ENCODE measurements at regions not wholly inside any gene's neighbourhood (a gene's known extent, or its start where the extent isn't known, plus 50 kb on each side); places are given as distances from the start of the nearest gene placed in this dataset.
"Not testable (repeated sequence)": the region's sequence is repeated elsewhere in the genome, so short reads cannot be mapped to it uniquely, and the experiment has no call there.

DNA sequence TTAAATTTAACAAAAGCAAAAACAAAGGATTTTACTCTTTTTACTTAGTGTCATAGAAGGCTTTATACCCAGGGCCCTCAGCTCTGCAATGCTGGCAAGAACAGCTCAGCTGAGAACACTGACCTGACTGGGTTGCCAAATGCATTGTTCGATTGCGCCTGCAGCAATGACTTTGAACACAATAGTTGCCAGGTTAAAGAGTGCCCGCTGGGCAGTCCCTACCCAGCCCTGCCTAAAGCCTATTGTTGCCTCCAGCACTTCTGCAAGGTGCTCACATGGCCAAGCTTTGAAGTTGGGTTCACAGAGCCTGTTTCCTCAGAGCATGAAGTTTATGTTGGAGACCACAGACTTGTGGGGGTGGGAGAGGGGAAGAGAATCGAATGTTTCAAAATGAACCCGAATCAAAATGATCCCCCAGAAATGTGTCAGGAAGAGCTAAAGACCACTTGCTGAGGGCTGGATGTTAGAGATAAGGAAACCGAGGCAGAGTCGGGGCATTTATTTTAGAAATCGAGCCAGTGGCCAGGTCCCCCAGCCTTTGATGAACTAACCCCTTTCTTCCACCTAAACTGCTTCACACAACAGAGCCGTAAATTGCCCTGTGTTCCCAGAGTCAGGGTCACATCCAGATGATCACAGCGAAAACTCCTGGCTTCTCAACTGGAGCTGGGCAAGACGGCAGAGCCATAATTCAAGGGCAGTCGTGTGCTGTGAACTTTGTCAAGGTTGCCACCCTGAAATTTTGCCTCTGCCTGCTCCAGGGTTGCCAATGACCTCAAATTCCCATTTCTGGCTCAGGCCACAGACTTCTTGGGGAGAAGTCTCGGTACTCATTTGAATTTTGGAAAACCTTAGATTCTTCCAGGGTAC lies 55.0 kb downstream of the FOXA2 start:
- DNase-seq (ENCODE audit: low read depth): no peak

DNA sequence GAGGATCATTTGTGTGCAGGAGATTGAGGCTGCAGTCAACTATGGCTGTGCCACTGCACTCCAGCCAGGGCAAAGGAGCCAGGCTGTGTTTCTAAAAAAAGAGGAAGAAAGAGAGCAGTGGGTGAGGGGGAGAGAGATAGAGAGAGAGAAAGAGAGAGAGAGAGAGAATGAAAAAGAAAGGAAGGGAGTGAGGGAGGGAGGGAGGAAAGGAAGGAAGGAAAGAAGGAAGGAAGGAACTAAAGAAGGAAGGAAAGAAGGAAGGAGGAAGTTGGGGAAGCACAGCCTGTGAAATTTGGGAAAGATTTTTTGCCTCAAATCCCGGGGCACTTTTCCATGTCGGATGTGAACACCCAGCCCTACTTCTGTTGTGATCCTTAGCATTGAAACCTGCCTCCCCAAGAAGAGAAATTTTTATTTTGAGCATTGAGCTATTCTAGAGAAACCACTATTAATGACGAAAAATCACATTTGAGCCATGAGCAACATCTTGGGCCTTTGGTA lies 57.8 kb downstream of the FOXA2 start:
- DNase-seq (ENCODE audit: low read depth): no peak

DNA sequence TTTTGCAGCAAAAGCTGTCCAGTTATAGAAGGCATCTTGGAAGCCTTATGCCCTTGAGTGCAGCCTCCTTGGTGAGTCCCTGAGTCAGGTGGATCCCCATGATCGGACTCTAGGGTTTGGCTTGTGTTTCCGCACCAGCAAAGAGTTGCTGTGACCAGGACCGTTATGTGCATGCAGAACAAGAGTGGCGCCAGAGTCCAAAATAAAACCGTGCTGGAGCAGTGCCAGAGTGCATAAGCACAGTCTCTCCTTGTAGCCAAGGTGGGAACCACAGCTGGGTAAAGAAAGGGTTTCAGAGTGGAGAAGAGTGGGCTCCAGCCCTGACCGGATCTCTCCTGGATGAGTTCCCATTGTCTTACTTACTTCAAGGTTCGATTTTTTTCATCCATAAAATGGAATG lies 58.6 kb downstream of the FOXA2 start:
- no peak for DNase-seq (ENCODE audit: low read depth)

DNA sequence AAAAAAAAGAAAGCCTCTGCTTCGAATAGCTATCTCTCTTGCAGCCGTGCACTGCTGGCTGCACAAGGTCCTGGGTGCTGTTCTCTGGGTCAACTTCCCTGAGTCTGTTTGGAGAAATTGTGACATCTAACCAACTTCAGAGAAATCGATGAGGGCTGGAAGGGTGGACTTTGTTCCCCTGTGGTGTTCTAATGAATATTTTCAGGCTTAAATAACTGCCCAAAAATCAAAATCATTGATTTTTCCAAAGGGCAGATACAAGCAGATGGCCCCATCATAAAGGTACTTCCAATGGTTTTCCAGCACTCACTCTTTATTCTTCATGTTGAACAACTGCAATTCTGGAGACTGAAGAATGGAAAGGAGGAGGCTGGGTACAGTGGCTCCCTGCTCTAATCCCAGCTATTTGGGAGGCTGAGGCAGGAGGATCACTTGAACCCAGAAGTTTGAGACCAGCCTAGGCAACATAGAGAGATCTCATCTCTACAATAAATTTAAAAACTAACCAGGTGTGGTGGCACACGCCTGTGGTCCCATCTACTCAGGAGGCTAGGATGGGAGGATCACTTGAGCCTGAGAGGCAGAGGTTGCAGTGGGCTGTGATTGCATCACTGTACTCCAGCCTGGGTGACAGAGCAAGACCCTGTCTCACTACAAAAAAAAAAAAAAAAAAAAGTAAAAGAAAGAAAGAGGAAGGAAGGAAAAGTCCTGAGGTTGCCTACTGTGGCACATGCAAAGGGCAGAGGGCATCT lies 59.1 kb downstream of the FOXA2 start:
- DNase-seq (ENCODE audit: low read depth): no peak

DNA sequence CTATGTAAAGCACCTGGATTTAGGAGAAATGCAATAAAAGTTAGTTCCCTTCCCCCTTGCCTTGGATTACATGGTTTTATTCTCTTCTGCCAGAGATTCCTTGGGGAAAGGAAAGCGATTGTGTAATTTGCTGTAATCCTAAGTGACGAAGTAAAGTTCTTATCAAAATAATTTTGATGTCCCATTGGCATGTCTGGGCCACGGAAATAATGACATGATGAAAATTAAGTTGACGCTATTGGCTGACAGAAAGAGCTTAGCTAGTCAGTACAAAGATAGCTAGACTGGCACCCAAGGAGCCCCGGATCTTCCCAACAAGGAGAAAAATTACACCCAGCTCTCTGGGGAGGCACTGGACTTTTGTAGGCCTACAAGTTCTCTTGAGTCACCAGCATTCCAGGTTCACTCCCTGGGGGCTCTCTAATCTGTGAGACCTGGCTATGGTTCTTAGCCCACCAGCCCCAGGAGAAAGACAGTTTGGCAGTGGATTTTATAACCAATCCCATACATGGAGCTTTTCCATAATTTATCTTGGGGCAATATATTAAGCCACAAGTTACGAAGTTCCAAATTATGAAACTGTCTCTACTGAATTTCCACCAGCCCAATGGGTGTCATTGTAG lies 59.9 kb downstream of the FOXA2 start:
- no peak for DNase-seq (ENCODE audit: low read depth)

DNA sequence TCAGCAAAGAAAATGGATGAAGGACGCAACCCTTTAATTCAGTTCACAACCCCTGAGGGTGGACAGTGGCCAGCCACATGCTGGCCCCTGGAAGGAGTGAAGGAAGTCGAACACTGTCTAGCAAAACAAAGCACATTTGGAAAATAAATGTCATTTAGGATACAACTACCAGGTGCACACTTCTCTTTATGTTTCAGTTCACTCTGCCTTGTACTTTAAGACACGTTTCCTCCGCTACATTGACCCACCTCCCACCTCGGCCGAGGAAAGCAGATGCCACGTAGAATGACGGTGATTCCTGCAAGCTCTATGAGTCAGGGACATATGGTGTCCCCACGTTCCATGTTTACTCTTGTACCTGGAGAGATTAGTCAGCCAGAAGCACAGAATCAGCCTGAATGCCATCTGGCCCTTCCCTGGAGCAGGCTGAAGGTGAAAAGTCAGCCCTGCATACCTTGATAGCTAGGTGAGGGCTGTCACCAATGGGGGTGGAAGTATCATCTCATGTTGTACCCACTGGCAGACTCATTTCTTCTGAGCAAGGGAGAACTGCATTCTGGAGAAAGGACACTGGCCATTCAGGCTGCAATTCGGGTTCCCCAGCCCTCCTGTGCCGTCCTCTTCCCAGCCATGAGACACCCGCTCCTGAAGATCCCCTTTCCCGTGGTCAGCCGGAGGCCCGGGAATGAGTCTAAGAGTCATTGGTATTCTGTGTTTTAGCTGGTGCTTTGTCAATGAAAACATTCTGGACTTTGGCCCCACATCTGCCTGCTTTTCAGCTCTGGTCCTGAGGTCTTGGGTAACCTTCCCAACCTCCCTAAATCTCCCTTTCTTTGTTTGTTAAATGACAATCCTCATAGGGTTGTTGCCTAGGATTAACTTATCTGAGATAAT lies 60.6 kb downstream of the FOXA2 start:
- no peak for DNase-seq (ENCODE audit: low read depth)

DNA sequence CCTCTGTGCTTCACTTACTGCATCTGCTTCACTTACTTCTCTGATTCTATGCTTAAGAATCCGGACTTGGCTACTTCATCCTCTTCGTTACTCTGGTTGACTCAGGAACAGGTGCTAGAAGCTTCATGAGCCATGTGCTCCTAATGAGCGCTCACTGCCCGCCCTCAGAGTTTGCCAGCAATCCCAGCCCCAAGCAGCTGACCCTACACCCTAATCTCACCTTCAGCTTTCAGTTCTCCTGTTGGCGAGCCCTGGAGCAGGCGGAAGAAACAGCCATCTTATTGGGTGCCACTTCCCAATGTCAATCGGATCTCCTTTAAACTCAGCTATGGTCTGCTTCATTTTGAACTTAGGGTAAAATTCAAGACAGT lies 61.3 kb downstream of the FOXA2 start:
- no peak for DNase-seq (ENCODE audit: low read depth)

DNA sequence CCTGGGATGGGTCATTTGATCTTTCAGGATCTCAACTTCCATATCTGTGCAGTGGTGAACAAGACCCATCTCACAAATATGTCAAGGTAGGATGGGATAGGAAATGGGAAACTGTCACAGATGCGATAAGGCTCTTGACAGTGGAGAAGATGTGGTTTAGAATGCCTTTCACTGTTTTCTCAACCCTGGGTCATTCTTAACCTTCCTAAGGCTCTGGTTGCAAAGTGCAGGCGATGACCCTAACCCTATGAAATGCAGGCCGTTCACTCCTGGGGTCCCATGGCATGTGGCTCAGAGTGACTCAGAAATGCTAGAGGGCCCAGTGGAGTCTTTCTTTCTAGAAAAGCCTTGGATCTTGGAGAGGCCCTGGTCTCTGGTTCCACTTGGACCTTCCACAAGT lies 61.7 kb downstream of the FOXA2 start:
- DNase-seq (ENCODE audit: low read depth): no peak

DNA sequence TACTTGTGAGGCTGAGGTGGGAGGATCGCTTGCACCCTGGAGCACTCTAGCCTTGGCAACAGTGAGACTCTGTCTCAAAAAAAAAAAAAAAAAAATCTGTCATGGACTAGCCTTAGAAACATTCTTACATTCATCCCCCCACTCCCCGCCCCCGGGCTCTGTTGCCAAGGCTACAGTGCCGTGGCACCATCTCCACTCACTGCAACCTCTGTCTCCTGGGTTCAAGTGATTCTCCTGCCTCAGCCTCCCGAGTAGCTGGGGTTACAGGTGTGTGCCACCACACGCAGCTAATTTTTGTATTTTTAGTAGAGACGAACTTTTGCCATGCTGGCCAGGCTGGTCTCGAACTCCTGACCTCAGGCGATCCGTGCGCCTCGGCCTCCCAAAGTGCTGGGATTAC lies 62.4 kb downstream of the FOXA2 start:
- not testable (repeated sequence) for DNase-seq (ENCODE audit: low read depth)

DNA sequence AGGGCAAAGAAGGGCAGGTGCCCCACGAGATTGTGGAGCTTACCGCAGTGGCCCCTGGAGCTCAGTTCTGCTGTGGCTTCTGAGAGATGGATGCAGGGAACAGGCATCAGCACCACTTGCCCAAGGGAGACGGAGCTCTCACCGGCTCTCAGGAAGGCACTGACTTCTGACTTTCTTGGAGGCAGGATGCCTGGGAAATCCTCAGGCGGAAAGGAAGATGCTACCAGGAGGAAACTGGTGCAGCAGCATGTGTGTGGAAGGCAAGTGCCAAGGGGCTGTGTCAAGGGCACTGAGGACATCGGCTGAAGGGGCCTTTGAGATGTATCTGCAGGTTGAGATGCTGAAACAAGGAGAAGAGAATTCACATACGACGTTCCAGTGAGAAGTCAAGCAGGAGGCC lies 64.0 kb downstream of the FOXA2 start:
- no peak for DNase-seq (ENCODE audit: low read depth)

DNA sequence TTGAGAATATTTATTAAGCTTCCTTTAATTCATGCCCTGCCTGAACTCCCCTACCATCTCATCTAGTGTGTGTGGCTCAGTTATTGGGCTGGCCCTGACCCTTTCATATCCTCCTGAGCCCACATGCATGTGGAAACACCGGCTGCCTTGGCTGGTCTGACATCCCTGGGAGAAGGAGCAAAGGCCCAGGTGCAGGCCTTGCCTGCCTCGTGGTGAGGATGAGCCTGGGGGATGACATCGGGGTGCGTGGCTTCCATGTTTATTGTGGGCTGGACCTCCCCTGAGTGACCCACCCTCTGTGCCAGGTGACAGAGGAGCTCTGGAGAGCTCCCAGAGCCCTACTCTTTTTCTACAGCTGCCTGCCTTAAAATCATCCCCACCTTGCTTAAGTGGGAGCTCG lies 69.1 kb downstream of the FOXA2 start:
- DNase-seq (ENCODE audit: low read depth): no peak

DNA sequence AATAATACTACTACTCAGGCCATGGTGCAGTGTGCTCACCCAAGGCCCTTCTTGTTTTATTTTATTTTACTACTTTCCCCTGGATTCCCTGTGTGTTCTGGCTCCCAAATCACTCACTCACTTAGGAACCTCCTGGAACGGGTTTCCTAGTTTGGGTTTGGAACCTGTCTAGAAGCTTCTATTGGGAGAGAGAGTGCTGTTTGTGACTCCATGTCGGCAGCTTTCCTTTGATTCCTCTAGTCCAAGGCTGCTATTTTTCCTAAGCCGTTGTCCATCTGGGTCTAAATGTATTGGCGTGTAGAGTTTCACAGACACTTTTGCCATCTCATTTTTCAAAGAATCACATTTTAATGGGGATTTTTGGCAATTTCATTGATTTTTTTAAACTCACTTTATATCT lies 70.8 kb downstream of the FOXA2 start:
- DNase-seq (ENCODE audit: low read depth): no peak

DNA sequence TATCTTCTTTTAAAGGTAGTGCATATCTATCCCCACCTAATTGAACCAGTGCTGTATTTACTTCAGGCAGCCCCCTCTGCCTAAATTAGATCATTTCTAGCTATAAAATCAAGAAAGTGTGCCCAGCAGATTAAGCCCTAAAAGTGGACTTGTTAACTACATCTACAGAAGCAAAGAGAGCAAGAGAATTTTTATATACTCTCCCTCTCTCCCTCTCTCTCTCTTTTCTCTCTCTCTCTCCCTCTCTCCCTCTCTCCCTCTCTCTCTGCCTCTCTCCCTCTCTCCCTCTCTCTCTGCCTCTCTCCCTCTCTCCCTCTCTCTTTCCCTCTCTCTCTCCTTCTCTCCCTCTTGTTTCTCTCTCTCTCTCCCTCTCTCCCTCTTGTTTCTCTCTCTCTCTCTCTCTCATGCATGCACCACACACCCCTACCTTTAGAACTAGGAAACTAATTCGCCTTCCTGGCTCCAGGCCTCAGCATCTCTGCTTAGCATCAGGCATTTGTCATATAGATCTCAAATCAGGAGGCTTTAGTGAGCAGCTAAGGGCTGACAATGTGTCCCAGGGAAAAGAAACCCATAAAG lies 71.4 kb downstream of the FOXA2 start:
- no peak for DNase-seq (ENCODE audit: low read depth)

DNA sequence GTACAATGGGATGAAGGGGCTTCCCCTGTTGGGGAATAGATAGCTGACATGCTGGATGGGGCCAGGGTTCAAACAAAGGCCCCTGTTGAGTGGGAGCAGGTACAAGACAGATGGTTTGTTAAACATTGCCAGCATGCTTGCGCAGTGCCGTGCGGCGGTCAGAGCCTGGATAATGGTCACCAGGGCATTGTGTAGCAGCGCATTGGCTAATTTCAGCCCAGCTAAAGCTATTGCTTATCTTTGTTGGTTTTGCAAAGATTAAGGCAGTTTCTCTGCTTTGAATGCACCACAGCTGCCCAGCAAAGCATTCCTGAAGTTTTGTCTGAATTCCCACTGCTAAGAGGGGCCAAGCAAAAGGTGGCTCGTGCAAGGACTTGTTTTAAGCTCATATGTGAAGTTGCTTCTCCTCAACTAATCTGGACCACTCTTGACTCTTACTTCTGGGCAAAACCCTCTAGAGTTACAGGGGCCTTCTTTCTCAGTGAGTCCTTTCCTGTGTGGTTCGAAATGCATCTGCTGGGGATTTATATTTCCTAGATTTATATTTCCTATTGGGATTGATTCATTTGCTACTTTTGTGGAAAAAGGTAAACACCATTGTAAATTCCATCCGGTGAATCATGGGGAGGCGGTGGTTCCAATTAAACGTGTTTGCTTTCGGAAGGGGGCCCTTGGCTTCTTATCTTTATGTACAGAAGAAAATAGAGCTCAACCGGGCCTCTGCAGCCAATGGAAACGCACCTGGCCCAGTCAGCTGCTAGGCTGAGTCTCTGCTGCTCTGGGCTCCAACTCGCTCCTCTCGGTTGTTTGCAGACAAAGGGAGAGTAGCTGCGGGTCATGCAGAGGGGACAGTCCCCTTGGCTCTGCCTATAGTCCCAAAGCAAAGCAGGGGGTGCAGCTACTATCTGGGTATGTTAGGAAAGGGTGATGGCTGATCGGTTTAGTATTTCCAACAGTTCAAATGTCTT lies 72.1 kb downstream of the FOXA2 start:
- DNase-seq (ENCODE audit: low read depth): no peak

DNA sequence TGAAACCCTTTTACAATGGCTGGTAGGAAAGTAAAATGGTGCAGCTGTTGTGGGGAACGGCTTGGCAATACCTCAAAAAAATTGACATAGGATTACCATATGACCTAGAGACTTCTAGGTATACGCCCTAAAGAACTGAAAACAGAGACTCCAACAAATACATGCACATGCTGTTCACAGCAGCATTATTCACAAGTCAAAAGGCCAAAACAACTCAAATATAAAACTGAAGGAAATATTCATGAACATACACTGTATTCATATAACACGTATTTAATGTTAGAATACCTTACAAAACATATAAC lies 74.6 kb downstream of the FOXA2 start:
- no peak for DNase-seq (ENCODE audit: low read depth)

DNA sequence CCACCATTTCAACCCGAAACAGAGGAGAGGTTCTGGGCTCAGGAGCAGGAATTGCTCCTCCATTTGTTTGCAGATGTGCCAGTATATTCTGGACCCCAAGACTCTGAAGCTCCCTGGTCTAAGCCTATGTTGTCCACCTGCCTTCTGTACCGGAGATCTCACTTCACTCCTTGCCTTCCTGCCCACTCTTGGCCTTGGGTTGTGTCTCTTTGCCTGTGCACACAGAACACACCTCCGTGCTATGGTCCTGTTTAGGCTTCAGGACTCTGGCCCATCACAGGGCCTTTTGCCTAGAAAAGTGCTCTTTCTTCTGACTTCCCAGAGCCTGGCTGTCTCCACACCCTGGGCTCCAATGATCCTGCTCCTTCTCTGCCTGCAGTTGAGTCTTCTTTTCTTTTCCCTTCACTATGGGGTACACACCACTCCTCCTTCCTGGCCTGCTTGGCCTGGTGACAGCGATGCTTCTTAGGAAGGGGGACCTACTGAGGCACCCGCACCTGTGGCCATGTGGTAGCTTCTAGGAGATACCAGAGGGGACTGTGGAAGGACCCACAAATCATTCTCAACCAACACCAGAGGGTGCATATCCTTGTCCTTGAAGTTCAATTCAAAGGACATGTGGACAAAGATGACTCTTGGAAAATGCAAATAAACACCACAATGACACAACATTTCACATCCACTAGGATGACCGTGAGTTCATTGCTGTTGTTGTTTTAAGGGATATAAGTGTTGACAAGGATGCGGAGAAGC lies 75.1 kb downstream of the FOXA2 start:
- no peak for DNase-seq (ENCODE audit: low read depth)

DNA sequence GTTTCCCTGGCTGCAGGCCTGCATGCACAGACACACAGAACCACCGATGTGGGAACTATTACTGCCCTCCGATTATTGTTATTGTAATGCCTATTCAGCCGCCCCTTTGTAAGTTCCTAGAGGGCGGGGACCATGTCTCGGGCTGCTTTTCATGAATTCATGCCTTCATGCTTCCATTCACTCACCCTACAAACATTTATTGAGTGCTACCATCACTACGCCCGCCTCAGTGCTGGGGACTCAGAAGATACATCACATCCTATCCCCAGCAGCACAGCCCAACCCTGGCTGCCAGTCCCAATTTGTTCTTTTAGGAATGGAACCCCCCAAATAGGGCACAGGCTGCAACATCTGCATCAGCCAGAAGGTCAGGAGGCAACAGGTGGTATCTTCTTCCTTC lies 75.9 kb downstream of the FOXA2 start:
- no peak for DNase-seq (ENCODE audit: low read depth)

DNA sequence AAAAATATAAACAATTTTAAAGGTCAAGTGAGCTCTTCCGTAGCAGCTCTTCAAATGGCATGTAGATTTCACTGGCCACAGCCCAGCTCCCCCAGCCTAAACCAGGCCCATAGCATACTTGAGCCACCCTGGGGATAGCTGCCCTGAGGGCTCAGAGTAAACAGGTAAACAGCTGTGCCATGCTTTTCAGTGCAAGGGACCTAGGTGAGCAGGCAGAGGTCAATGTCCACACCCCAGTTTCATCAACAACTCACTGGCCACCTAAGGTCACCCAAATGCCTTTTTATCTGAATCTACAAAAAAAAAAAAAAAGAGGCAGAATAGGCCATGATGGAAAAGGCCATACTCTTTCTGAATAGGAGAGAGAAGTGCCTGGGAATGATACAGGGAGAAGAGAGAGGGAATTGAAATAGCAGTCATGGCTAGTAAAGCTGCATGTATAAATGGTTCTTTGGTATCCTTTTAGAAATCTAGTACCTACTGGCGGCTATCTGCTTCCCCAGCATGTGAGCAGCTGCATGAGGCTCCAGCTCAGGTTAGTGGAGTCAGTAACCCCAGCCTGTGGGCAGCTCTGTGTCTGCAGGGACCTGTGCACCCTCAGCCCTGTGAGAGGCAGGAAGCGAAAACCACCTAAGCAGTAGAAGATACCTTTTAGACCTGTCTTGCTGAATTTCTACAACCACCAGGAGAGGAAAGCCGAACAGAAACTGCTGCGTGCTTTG lies 77.0 kb downstream of the FOXA2 start:
- DNase-seq (ENCODE audit: low read depth): no peak

DNA sequence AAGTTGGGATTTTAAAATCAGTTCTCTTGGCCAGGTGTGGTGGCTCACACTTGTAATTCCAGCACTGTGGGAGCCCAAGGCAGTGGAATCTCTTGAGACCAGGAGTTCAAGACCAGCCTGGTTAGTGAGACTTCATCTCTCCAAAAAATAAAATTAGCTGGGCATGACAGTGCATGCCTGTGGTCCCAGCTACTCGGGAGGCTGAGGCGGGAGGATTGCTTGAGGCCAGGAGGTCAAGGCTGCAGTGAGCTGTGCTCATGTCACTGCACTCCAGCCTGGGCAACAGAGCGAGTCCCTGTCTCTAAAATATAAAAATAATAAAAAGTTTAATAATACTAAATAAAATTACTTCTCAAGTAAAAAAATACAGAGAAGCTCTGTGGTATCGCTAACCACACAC lies 77.5 kb downstream of the FOXA2 start:
- no peak for DNase-seq (ENCODE audit: low read depth)
